ENCODE measurements at regions not wholly inside any gene's neighbourhood (a gene's known extent, or its start where the extent isn't known, plus 50 kb on each side); places are given as distances from the start of the nearest gene placed in this dataset.

- Histone ChIP-seq H3K27me3 (ENCODE audit: control insufficient read depth in 1 of 2, insufficient read depth in 1 of 2, low read length in 2 of 2) (no peaks in the 10 kb centered on the region), H2BK120ac (ENCODE audit: low read depth, low read length) (no peak overlapping the region), H3K79me1 (replicated peaks; ENCODE audit: low read length, poor library complexity, severe bottlenecking) (no peaks in the 10 kb centered on the region), H3K18ac (ENCODE audit: low read depth in 1 of 2, low read length in 2 of 2) (no peak overlapping the region), H3K9me3 (ENCODE audit: control insufficient read depth, low read length) (peaks cover 9% of the 10 kb centered on the region), H3K27ac (ENCODE audit: low read length, poor library complexity, severe bottlenecking) (no peak overlapping the region), H3K4me3 (ENCODE audit: insufficient read depth in 1 of 2, low read depth in 1 of 2, low read length in 2 of 2) (no peak overlapping the region), H2BK12ac (ENCODE audit: low read length in 2 of 2) (no peak overlapping the region), H3K14ac (ENCODE audit: low read length in 2 of 2) (no peak overlapping the region), H2BK5ac (ENCODE audit: low read depth, low read length, poor library complexity, severe bottlenecking) (no peak overlapping the region), H2AFZ (ENCODE audit: low read depth, low read length) (no peak overlapping the region), H3K4me2 (ENCODE audit: low read length, poor library complexity, severe bottlenecking) (no peak overlapping the region), H3K36me3 (ENCODE audit: control insufficient read depth in 1 of 2, insufficient read depth in 2 of 2, low read depth in 1 of 2, low read length in 2 of 2) (no peaks in the 10 kb centered on the region), H3K4me1 (ENCODE audit: control insufficient read depth, insufficient read depth, low read depth, low read length) (no peaks in the 10 kb centered on the region), H4K91ac (ENCODE audit: low read length) (no peak overlapping the region), H2AK5ac (ENCODE audit: low read length, severe bottlenecking) (no peak overlapping the region), H3K23ac (ENCODE audit: low read length in 2 of 2) (no peak overlapping the region), H4K8ac (ENCODE audit: low read length) (no peak overlapping the region), H2BK15ac (ENCODE audit: low read depth, poor library complexity, severe bottlenecking) (no peak overlapping the region), H3K9ac (ENCODE audit: low read length) (no peak overlapping the region), H3K4ac (ENCODE audit: low read depth in 1 of 2, low read length in 2 of 2) (no peak overlapping the region)
- DNase-seq, result no peak
Measured at GRCh38 chr12:102681747-102682146, 201.4 kb upstream of the IGF1 start.

DNA sequence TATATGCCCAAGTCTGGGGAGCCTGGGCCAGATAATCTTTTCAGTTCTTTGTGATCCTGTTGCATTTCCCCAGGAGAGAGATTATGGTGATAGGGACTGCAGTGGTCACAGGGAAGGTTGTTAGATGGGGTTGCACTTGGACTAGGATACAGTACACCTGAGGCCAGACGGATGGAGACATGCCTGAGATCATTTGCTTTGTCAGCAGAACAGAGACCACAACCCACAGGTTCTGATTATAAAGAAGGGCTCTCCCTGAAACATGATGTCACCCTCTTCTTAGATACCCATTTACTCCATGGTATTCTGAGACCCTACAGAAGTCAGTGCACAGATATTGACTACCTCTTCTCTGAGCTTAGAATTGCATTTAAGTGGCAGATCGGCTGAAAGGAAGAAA is 200.9 kb upstream of the IGF1 start:
- no peak overlapping the region for H3K18ac ChIP-seq (ENCODE audit: low read depth in 1 of 2, low read length in 2 of 2)
- H4K91ac ChIP-seq (ENCODE audit: low read length), result no peak overlapping the region
- H3K4ac ChIP-seq (ENCODE audit: low read depth in 1 of 2, low read length in 2 of 2), result no peak overlapping the region
- H2BK5ac ChIP-seq (ENCODE audit: low read depth, low read length, poor library complexity, severe bottlenecking), result no peak overlapping the region
- no peaks in the 10 kb centered on the region for H3K4me1 ChIP-seq (ENCODE audit: control insufficient read depth, insufficient read depth, low read depth, low read length)
- H3K27me3 ChIP-seq (ENCODE audit: control insufficient read depth in 1 of 2, insufficient read depth in 1 of 2, low read length in 2 of 2), result no peaks in the 10 kb centered on the region
- H4K8ac ChIP-seq (ENCODE audit: low read length), result no peak overlapping the region
- H3K23ac ChIP-seq (ENCODE audit: low read length in 2 of 2), result no peak overlapping the region
- no peak overlapping the region for H2AFZ ChIP-seq (ENCODE audit: low read depth, low read length)
- no peaks in the 10 kb centered on the region for H3K36me3 ChIP-seq (ENCODE audit: control insufficient read depth in 1 of 2, insufficient read depth in 2 of 2, low read depth in 1 of 2, low read length in 2 of 2)
- no peak overlapping the region for H2BK15ac ChIP-seq (ENCODE audit: low read depth, poor library complexity, severe bottlenecking)
- no peak overlapping the region for H2BK120ac ChIP-seq (ENCODE audit: low read depth, low read length)
- H3K79me1 ChIP-seq (replicated peaks; ENCODE audit: low read length, poor library complexity, severe bottlenecking), result no peaks in the 10 kb centered on the region
- H3K27ac ChIP-seq (ENCODE audit: low read length, poor library complexity, severe bottlenecking), result no peak overlapping the region
- H3K14ac ChIP-seq (ENCODE audit: low read length in 2 of 2), result no peak overlapping the region
- no peak overlapping the region for H3K9ac ChIP-seq (ENCODE audit: low read length)
- H2AK5ac ChIP-seq (ENCODE audit: low read length, severe bottlenecking), result no peak overlapping the region
- 69% methylated on average over 2 of the region's 2 CpGs for WGBS
- H3K4me3 ChIP-seq (ENCODE audit: insufficient read depth in 1 of 2, low read depth in 1 of 2, low read length in 2 of 2), result no peak overlapping the region
- H2BK12ac ChIP-seq (ENCODE audit: low read length in 2 of 2), result no peak overlapping the region
- DNase-seq, result no peak
- no peak overlapping the region for H3K4me2 ChIP-seq (ENCODE audit: low read length, poor library complexity, severe bottlenecking)
- peaks cover 9% of the 10 kb centered on the region for H3K9me3 ChIP-seq (ENCODE audit: control insufficient read depth, low read length)

DNA sequence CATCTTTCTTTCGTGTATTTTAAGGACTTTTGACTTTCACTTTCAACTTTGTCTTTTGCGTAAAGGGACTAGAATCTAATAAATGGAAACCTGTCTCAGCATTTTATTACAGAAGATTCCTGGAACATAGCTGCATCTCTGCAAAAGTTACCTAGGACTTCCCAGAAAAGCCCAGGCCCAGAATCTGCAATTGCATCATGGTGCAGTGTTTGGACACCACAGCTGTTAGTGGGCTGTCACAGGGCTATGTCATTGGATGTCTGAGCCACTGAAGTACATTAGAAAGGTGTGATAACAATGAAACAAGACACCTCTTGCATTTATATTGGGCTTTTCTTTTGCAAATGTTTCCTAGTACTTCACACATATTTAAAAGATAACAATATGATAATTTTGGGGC is 199.9 kb upstream of the IGF1 start:
- Histone ChIP-seq H3K27me3 (ENCODE audit: control insufficient read depth in 1 of 2, insufficient read depth in 1 of 2, low read length in 2 of 2) (no peaks in the 10 kb centered on the region), H3K9ac (ENCODE audit: low read length) (no peak overlapping the region), H3K4me2 (ENCODE audit: low read length, poor library complexity, severe bottlenecking) (no peak overlapping the region), H3K18ac (ENCODE audit: low read depth in 1 of 2, low read length in 2 of 2) (no peak overlapping the region), H3K27ac (ENCODE audit: low read length, poor library complexity, severe bottlenecking) (no peak overlapping the region), H2AFZ (ENCODE audit: low read depth, low read length) (no peak overlapping the region), H3K36me3 (ENCODE audit: control insufficient read depth in 1 of 2, insufficient read depth in 2 of 2, low read depth in 1 of 2, low read length in 2 of 2) (no peaks in the 10 kb centered on the region), H3K4ac (ENCODE audit: low read depth in 1 of 2, low read length in 2 of 2) (no peak overlapping the region), H2BK120ac (ENCODE audit: low read depth, low read length) (no peak overlapping the region), H3K14ac (ENCODE audit: low read length in 2 of 2) (no peak overlapping the region), H3K23ac (ENCODE audit: low read length in 2 of 2) (no peak overlapping the region), H2AK5ac (ENCODE audit: low read length, severe bottlenecking) (no peak overlapping the region), H4K8ac (ENCODE audit: low read length) (no peak overlapping the region), H3K79me1 (replicated peaks; ENCODE audit: low read length, poor library complexity, severe bottlenecking) (no peaks in the 10 kb centered on the region), H2BK5ac (ENCODE audit: low read depth, low read length, poor library complexity, severe bottlenecking) (no peak overlapping the region), H4K91ac (ENCODE audit: low read length) (no peak overlapping the region), H3K4me1 (ENCODE audit: control insufficient read depth, insufficient read depth, low read depth, low read length) (no peaks in the 10 kb centered on the region), H2BK15ac (ENCODE audit: low read depth, poor library complexity, severe bottlenecking) (no peak overlapping the region), H3K9me3 (ENCODE audit: control insufficient read depth, low read length) (peaks cover 9% of the 10 kb centered on the region), H2BK12ac (ENCODE audit: low read length in 2 of 2) (no peak overlapping the region), H3K4me3 (ENCODE audit: insufficient read depth in 1 of 2, low read depth in 1 of 2, low read length in 2 of 2) (peak overlapping the region in 1 of 2 experiments; percentile 56)
- 64% methylated on average over 2 of the region's 2 CpGs for WGBS
- DNase-seq, result no peak

GRCh38 chr12:102676812-102677211 is 196.4 kb upstream of the IGF1 start:
- no peak overlapping the region for H4K91ac ChIP-seq (ENCODE audit: low read length)

More at GRCh38 chr12:102676812-102677211, 196.4 kb upstream of the IGF1 start:
- H3K9me3 ChIP-seq (ENCODE audit: control insufficient read depth, low read length), result peaks cover 29% of the 10 kb centered on the region
- no peak overlapping the region for H3K18ac ChIP-seq (ENCODE audit: low read depth in 1 of 2, low read length in 2 of 2)
- H3K14ac ChIP-seq (ENCODE audit: low read length in 2 of 2), result no peak overlapping the region
- no peak overlapping the region for H3K27ac ChIP-seq (ENCODE audit: low read length, poor library complexity, severe bottlenecking)
- 75% methylated on average over 1 of the region's 1 CpG for WGBS
- H4K8ac ChIP-seq (ENCODE audit: low read length), result peak overlapping the region; percentile 14
- no peak overlapping the region for H3K4me2 ChIP-seq (ENCODE audit: low read length, poor library complexity, severe bottlenecking)
- H2AFZ ChIP-seq (ENCODE audit: low read depth, low read length), result no peak overlapping the region
- H3K9ac ChIP-seq (ENCODE audit: low read length), result no peak overlapping the region
- no peak overlapping the region for H2AK5ac ChIP-seq (ENCODE audit: low read length, severe bottlenecking)
- no peak overlapping the region for H3K4ac ChIP-seq (ENCODE audit: low read depth in 1 of 2, low read length in 2 of 2)
- no peak overlapping the region for H3K23ac ChIP-seq (ENCODE audit: low read length in 2 of 2)
- H2BK12ac ChIP-seq (ENCODE audit: low read length in 2 of 2), result no peak overlapping the region
- no peak for DNase-seq
- H3K79me1 ChIP-seq (replicated peaks; ENCODE audit: low read length, poor library complexity, severe bottlenecking), result no peaks in the 10 kb centered on the region
- H2BK5ac ChIP-seq (ENCODE audit: low read depth, low read length, poor library complexity, severe bottlenecking), result no peak overlapping the region
- H3K36me3 ChIP-seq (ENCODE audit: control insufficient read depth in 1 of 2, insufficient read depth in 2 of 2, low read depth in 1 of 2, low read length in 2 of 2), result no peaks in the 10 kb centered on the region
- H3K4me3 ChIP-seq (ENCODE audit: insufficient read depth in 1 of 2, low read depth in 1 of 2, low read length in 2 of 2), result no peak overlapping the region
- no peak overlapping the region for H2BK120ac ChIP-seq (ENCODE audit: low read depth, low read length)
- H3K4me1 ChIP-seq (ENCODE audit: control insufficient read depth, insufficient read depth, low read depth, low read length), result no peaks in the 10 kb centered on the region
- H3K27me3 ChIP-seq (ENCODE audit: control insufficient read depth in 1 of 2, insufficient read depth in 1 of 2, low read length in 2 of 2), result no peaks in the 10 kb centered on the region
- H2BK15ac ChIP-seq (ENCODE audit: low read depth, poor library complexity, severe bottlenecking), result no peak overlapping the region

Data from mesenchymal stem cell (in vitro differentiated cells and primary cell).